ENCODE measurements at regions not wholly inside any gene's neighbourhood (a gene's known extent, or its start where the extent isn't known, plus 50 kb on each side); places are given as distances from the start of the nearest gene placed in this dataset.

GRCh38 chr2:220191031-220191430 is 563.6 kb downstream of the SLC4A3 start:
- H2BK20ac ChIP-seq (ENCODE audit: low read depth, low read length, poor library complexity, severe bottlenecking) = no peak overlapping the region
- no peak overlapping the region for H3K4me3 Mint-ChIP-seq
- H3K79me1 ChIP-seq (ENCODE audit: insufficient read depth, low read depth, low read length, poor library complexity, severe bottlenecking) = no peaks in the 10 kb centered on the region
- no peak overlapping the region for H3K23ac ChIP-seq (ENCODE audit: insufficient read length, low read depth, low read length)
- no peaks in the 10 kb centered on the region for H4K20me1 ChIP-seq (ENCODE audit: control insufficient read depth, insufficient read depth, insufficient read length)
- no peak overlapping the region for H3K14ac ChIP-seq (ENCODE audit: insufficient read depth, low read length)
- no peak overlapping the region for H3K18ac ChIP-seq (ENCODE audit: insufficient read length, low read depth, low read length)
- H2BK5ac ChIP-seq (ENCODE audit: insufficient read length, low read length) = no peak overlapping the region
- H3K9ac ChIP-seq (ENCODE audit: extremely low read depth, insufficient read length, low read length) = no peak overlapping the region
- no peaks in the 10 kb centered on the region for H3K4me1 Mint-ChIP-seq
- H3K9me3 Mint-ChIP-seq = peaks cover 14% of the 10 kb centered on the region in 2 experiments
- no peaks in the 10 kb centered on the region for H3K27me3 Mint-ChIP-seq (ENCODE audit: low read depth)
- no peak overlapping the region for H2BK12ac ChIP-seq (ENCODE audit: insufficient read length, low read depth, low read length)
- no peak for DNase-seq
- H3K27ac Mint-ChIP-seq = no peak overlapping the region
- H4K91ac ChIP-seq (ENCODE audit: insufficient read length, low read depth, low read length) = no peak overlapping the region
- no peaks in the 10 kb centered on the region for H3K23me2 ChIP-seq (ENCODE audit: insufficient read length, low read depth, low read length, poor library complexity, severe bottlenecking)
- H3K79me2 ChIP-seq (ENCODE audit: insufficient read depth, low read length) = no peaks in the 10 kb centered on the region
- H2BK120ac ChIP-seq (ENCODE audit: low read depth, low read length, poor library complexity, severe bottlenecking) = no peak overlapping the region
- H4K5ac ChIP-seq (ENCODE audit: insufficient read length, low read depth, low read length) = no peak overlapping the region
- H3K9me3 ChIP-seq (ENCODE audit: control insufficient read depth, low read depth, low read length) = no peaks in the 10 kb centered on the region
- no CpG with 5 or more reads among the region's 1 CpG for WGBS (ENCODE audit: extremely low coverage, insufficient read length, low lambda C conversion rate)
- no peak overlapping the region for H3K27ac ChIP-seq (ENCODE audit: insufficient read length, low read depth, low read length)
- TF ChIP-seq, protein P1, sequence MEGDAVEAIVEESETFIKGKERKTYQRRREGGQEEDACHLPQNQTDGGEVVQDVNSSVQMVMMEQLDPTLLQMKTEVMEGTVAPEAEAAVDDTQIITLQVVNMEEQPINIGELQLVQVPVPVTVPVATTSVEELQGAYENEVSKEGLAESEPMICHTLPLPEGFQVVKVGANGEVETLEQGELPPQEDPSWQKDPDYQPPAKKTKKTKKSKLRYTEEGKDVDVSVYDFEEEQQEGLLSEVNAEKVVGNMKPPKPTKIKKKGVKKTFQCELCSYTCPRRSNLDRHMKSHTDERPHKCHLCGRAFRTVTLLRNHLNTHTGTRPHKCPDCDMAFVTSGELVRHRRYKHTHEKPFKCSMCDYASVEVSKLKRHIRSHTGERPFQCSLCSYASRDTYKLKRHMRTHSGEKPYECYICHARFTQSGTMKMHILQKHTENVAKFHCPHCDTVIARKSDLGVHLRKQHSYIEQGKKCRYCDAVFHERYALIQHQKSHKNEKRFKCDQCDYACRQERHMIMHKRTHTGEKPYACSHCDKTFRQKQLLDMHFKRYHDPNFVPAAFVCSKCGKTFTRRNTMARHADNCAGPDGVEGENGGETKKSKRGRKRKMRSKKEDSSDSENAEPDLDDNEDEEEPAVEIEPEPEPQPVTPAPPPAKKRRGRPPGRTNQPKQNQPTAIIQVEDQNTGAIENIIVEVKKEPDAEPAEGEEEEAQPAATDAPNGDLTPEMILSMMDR (conservative IDR thresholded peaks at IDR 0.05) = no peak
- H3K36me3 Mint-ChIP-seq (ENCODE audit: insufficient read depth in 1 of 3, low read depth in 3 of 3) = peaks cover 0 to 16% (median 4%) of the 10 kb centered on the region in 3 experiments; a peak in 5 of 7 replicates
- H3T11ph ChIP-seq (ENCODE audit: low read length) = no peak overlapping the region
- no peak overlapping the region for H2AK5ac ChIP-seq (ENCODE audit: insufficient read length, low read length)
- H4K8ac ChIP-seq (replicated peaks; ENCODE audit: insufficient read length, low read depth, low read length) = no peak overlapping the region
- no peaks in the 10 kb centered on the region for H3K4me1 ChIP-seq (ENCODE audit: insufficient read depth, low read length)
- H2AFZ ChIP-seq (ENCODE audit: low read length) = no peak overlapping the region
- no peak overlapping the region for H2BK15ac ChIP-seq (ENCODE audit: low read depth, low read length)
- H3K4me2 ChIP-seq (ENCODE audit: insufficient read depth, insufficient read length, low read length) = no peak overlapping the region
- no peaks in the 10 kb centered on the region for H3K27me3 ChIP-seq (ENCODE audit: insufficient read depth, low read length)
- no peak overlapping the region for H3K56ac ChIP-seq (ENCODE audit: insufficient read length, low read depth, low read length)
- no peak overlapping the region for H3K4ac ChIP-seq (ENCODE audit: low read depth, low read length)
